HCT116 (cell line): ENCODE measurements at regions not wholly inside any gene's neighbourhood (a gene's known extent, or its start where the extent isn't known, plus 50 kb on each side); places are given as distances from the start of the nearest gene placed in this dataset.

ENCODE experiments used
- ATAC-seq: fragments of 200-7000 bp; cut with Tn5 transposase; 2 replicates; pipeline ENCODE4 v1.9.1; 2020; ENCODE audit warnings: mild to moderate bottlenecking, moderate library complexity
- BruUV-seq: library from RNA; stranded (reverse); fragments of 400-500 nt; replicated peaks from 2 replicates; lab custom pipeline; 2021; lab: Mats Ljungman, UMichigan
- CTCF ChIA-PET: fragments of 300-600 bp; sonication (Branson Sonifier 250); formaldehyde crosslinking; loops from one replicate; lab custom pipeline; 2021; ENCODE audit warnings: antibody characterized with exemption; lab: Charles Lee
- POLR2A ChIA-PET: fragments of 300-600, 350-600 bp; sonication (Branson Sonifier 250); formaldehyde crosslinking; loops from one replicate; lab custom pipeline; 2021; ENCODE audit warnings: antibody characterized with exemption; lab: Charles Lee
- RAD21 ChIA-PET, 2 experiments: fragments of 300-600 bp; sonication (Branson Sonifier 250); formaldehyde crosslinking; loops; one replicate each; lab custom pipeline; 2023; ENCODE audit warnings: low total read pairs in 2 of 2; ENCODE audit not compliant: uncharacterized antibody in 2 of 2, unreplicated experiment in 2 of 2, low non-redundant PET in 1 of 2; lab: Charles Lee
- DNase-seq: peaks from one replicate; pipeline ENCODE4 v3.0.0-alpha.2; 2010; ENCODE audit warnings: low read depth, low spot score
- H2AFZ ChIP-seq: fragments of 200-600 bp; shearing (Covaris generic), sonication (generic); 2 replicates; pipeline ENCODE4 v1.6.1; 2017; ENCODE audit warnings: low read depth, mixed run types, mixed read lengths, antibody characterized with exemption, low read length; ENCODE audit not compliant: poor library complexity, severe bottlenecking
- H3K27ac ChIP-seq: 2 replicates; pipeline ENCODE4 v1.5.1; 2012; ENCODE audit warnings: low read depth, low read length
- H3K27me3 ChIP-seq: fragments of 200-600 bp; sonication (generic); 2 replicates; pipeline ENCODE4 v1.6.1; 2016; ENCODE audit warnings: mixed run types, low read length, mixed read lengths; ENCODE audit not compliant: insufficient read depth
- H3K36me3 ChIP-seq, 2 experiments: fragments of 200-500 bp in 1 of 2; fragments of 200-600 bp in 1 of 2; sonication (Bioruptor generic) in 1 of 2; sonication (generic) in 1 of 2; 2 replicates each; pipeline versions ENCODE4 v1.5.1 to v1.6.1; 2014 to 2016; ENCODE audit warnings: low read length in 2 of 2, inconsistent platforms in 1 of 2, mixed read lengths in 1 of 2, mixed run types in 1 of 2; ENCODE audit not compliant: insufficient read depth in 2 of 2, control insufficient read depth in 1 of 2
- H3K4me1 ChIP-seq, 2 experiments: fragments of 200-600 bp in 1 of 2; sonication (generic) in 1 of 2; 2 replicates each; pipeline versions ENCODE4 v1.5.1 to v1.6.1; 2012 to 2017; ENCODE audit warnings: low read length in 2 of 2, inconsistent platforms in 1 of 2, mild to moderate bottlenecking in 1 of 2, mixed read lengths in 1 of 2, mixed run types in 1 of 2, moderate library complexity in 1 of 2; ENCODE audit not compliant: insufficient read depth in 2 of 2, control insufficient read depth in 1 of 2
- H3K4me2 ChIP-seq: fragments of 200-600 bp; sonication (generic); 2 replicates; pipeline ENCODE4 v1.6.1; 2017; ENCODE audit warnings: mixed run types, low read length, mixed read lengths
- H3K4me3 ChIP-seq, 2 experiments: fragments of 200-600 bp in 1 of 2; sonication (generic) in 1 of 2; replicated peaks in 1 of 2; 2 replicates each; pipeline ENCODE4 v1.5.1; 2011 to 2016; ENCODE audit warnings: low read length in 2 of 2, control low read depth in 1 of 2, low read depth in 1 of 2, mild to moderate bottlenecking in 1 of 2, mixed read lengths in 1 of 2, mixed run types in 1 of 2
- H3K79me2 ChIP-seq: fragments of 200-600 bp; sonication (generic); 2 replicates; pipeline ENCODE4 v1.6.1; 2017; ENCODE audit warnings: mild to moderate bottlenecking, mixed run types, low read length, moderate library complexity, mixed read lengths; ENCODE audit not compliant: insufficient read depth
- H3K9ac ChIP-seq: fragments of 200-600 bp; sonication (generic); 2 replicates; pipeline ENCODE4 v1.6.1; 2016; ENCODE audit warnings: low read length, mixed read lengths
- H3K9me2 ChIP-seq: fragments of 200-600 bp; sonication (generic), shearing (Covaris generic); 2 replicates; pipeline ENCODE4 v1.6.1; 2017; ENCODE audit warnings: mixed run types, mild to moderate bottlenecking, moderate library complexity; ENCODE audit not compliant: insufficient read depth
- H3K9me3 ChIP-seq, 2 experiments: fragments of 200-500 bp in 1 of 2; fragments of 200-600 bp in 1 of 2; sonication (Bioruptor generic) in 1 of 2; sonication (generic) in 1 of 2; 2 replicates each; pipeline ENCODE4 v1.6.1; 2014 to 2017; ENCODE audit warnings: low read length in 2 of 2, mixed read lengths in 2 of 2, inconsistent platforms in 1 of 2, low read depth in 1 of 2, mild to moderate bottlenecking in 1 of 2, mixed run types in 1 of 2, moderate library complexity in 1 of 2; ENCODE audit not compliant: control insufficient read depth in 1 of 2, insufficient read depth in 1 of 2
- H4K20me1 ChIP-seq: fragments of 200-600 bp; sonication (generic), shearing (Covaris generic); 2 replicates; pipeline ENCODE4 v1.6.1; 2017; ENCODE audit warnings: mixed run types, mild to moderate bottlenecking, moderate library complexity; ENCODE audit not compliant: insufficient read depth
- CEBPB ChIP-seq: IDR thresholded peaks from 2 replicates; pipeline ENCODE4 v1.6.1; 2012; ENCODE audit warnings: low read depth
- ELF1 ChIP-seq: IDR thresholded peaks from 2 replicates; pipeline ENCODE4 v1.6.1; 2012; ENCODE audit warnings: low read depth, borderline replicate concordance
- POLR2AphosphoS5 ChIP-seq: IDR thresholded peaks from 2 replicates; pipeline ENCODE4 v1.6.1; 2011; ENCODE audit warnings: mild to moderate bottlenecking, low read depth, low read length, moderate library complexity
- SRF ChIP-seq: IDR thresholded peaks from 2 replicates; pipeline ENCODE4 v1.6.1; 2012; ENCODE audit warnings: low read depth
- TCF7L2 ChIP-seq: IDR thresholded peaks from 2 replicates; pipeline ENCODE4 v1.7.0; 2011; ENCODE audit warnings: borderline replicate concordance, inconsistent platforms; ENCODE audit not compliant: insufficient read depth, insufficient read length; ENCODE audit errors: extremely low read depth
- YY1 ChIP-seq: IDR thresholded peaks from 2 replicates; pipeline ENCODE4 v1.6.1; 2011; ENCODE audit warnings: low read length, low read depth, moderate library complexity, mild to moderate bottlenecking; ENCODE audit not compliant: insufficient replicate concordance; ENCODE audit errors: extremely low read depth
- ZFX ChIP-seq: fragments of 450-650 bp; IDR thresholded peaks from 2 replicates; pipeline ENCODE4 v1.6.1; 2017
- intact Hi-C: fragments of 100-400 bp; cut with micrococcal nuclease; formaldehyde crosslinking; loops from 2 replicates; pipeline ENCODE4 v1.10.0; 2022
- TF ChIP-seq, protein P1 (sequence below): IDR thresholded peaks from 2 replicates; pipeline ENCODE4 v1.6.1; 2012; ENCODE audit warnings: low read depth
- TF ChIP-seq, protein P2 (sequence below), 3 experiments: fragments of 200-600 bp in 1 of 3; sonication (generic) in 1 of 3; IDR thresholded peaks in 2 of 3; conservative IDR thresholded peaks in 1 of 3; 2 replicates each; pipeline ENCODE4 v1.5.1; 2012 to 2017; ENCODE audit warnings: low read depth in 2 of 3, low read length in 2 of 3, antibody characterized with exemption in 1 of 3, borderline replicate concordance in 1 of 3, control low read depth in 1 of 3, mild to moderate bottlenecking in 1 of 3, mixed read lengths in 1 of 3, mixed run types in 1 of 3, moderate library complexity in 1 of 3; ENCODE audit not compliant: insufficient read depth in 1 of 3
- TF ChIP-seq, protein P3 (sequence below): IDR thresholded peaks from 2 replicates; pipeline ENCODE4 v1.6.1; 2011; ENCODE audit warnings: mild to moderate bottlenecking, low read length, moderate library complexity; ENCODE audit not compliant: insufficient replicate concordance; ENCODE audit errors: extremely low read depth

DNA sequence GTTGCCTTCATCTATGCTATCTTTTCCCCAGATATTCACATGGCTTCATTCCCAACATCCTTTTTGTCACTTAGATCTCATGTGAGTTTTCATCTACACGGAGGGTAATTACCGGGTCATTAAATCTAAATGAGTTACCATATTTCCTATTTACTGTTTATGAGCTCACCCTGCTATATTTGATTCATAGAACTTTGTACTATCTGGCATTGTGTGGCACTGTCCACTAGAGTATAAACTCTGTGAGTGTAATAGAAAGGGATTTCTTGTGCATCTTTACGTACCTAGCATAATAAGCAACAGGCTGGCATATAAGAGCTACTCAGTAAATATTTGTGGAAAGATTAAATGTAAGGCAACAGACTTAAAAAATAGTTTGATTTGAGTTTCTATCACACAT, 86.1 kb upstream of the LMO3 start:
- Histone ChIP-seq H3K9me3 (no peaks in the 10 kb centered on the region), H4K20me1 (no peaks in the 10 kb centered on the region), H3K79me2 (no peaks in the 10 kb centered on the region), H3K4me3 (no peak overlapping the region), H3K9ac (no peak overlapping the region), H3K4me1 (no peaks in the 10 kb centered on the region), H3K4me2 (no peak overlapping the region), H3K36me3 (no peaks in the 10 kb centered on the region), H3K9me2 (no peaks in the 10 kb centered on the region), H2AFZ (no peak overlapping the region), H3K27me3 (no peaks in the 10 kb centered on the region), H3K27ac (no peak overlapping the region)
- TF ChIP-seq CEBPB: no peak
- ATAC-seq (no peak), DNase-seq (no peak)
- RAD21 ChIA-PET: no interaction called here
- intact Hi-C loops: no loop called here
- POLR2A ChIA-PET: no interaction called here
- CTCF ChIA-PET: no interaction called here
- no TSS peak for BruUV-seq

DNA sequence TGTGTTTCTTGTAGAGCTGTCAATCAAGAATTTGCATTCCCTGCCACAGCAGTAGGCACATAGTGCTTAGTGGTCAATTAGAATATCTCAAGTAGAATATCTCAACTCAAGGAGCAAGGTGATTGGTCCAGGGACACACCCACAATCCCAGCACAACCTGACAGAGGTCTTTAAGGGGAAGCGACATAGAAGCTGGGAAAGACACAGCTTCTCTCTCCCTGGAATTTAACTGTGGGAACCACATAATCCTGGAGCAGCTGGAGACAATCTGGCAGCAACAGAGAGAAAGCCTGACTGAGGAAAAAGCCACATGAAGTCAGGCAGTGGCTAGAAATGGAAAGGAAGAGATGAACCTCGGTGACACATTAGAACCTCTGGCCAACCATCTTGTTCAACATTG, 85.7 kb upstream of the LMO3 start:
- Histone ChIP-seq H3K4me2 (no peak overlapping the region), H3K79me2 (no peaks in the 10 kb centered on the region), H4K20me1 (no peaks in the 10 kb centered on the region), H3K9me2 (no peaks in the 10 kb centered on the region), H3K9me3 (no peaks in the 10 kb centered on the region), H3K36me3 (no peaks in the 10 kb centered on the region), H3K4me1 (no peaks in the 10 kb centered on the region), H3K4me3 (no peak overlapping the region), H2AFZ (no peak overlapping the region), H3K9ac (no peak overlapping the region)
- DNase-seq: no peak
- BruUV-seq: no TSS peak
- RAD21 ChIA-PET: no interaction called here
- CTCF ChIA-PET: no interaction called here
- intact Hi-C loops: no loop called here
- POLR2A ChIA-PET: no interaction called here
- TF ChIP-seq TCF7L2: no peak
- TF ChIP-seq SRF: no peak
- no peak for TF ChIP-seq POLR2AphosphoS5
- no peak for TF ChIP-seq YY1
- TF ChIP-seq, protein P1, sequence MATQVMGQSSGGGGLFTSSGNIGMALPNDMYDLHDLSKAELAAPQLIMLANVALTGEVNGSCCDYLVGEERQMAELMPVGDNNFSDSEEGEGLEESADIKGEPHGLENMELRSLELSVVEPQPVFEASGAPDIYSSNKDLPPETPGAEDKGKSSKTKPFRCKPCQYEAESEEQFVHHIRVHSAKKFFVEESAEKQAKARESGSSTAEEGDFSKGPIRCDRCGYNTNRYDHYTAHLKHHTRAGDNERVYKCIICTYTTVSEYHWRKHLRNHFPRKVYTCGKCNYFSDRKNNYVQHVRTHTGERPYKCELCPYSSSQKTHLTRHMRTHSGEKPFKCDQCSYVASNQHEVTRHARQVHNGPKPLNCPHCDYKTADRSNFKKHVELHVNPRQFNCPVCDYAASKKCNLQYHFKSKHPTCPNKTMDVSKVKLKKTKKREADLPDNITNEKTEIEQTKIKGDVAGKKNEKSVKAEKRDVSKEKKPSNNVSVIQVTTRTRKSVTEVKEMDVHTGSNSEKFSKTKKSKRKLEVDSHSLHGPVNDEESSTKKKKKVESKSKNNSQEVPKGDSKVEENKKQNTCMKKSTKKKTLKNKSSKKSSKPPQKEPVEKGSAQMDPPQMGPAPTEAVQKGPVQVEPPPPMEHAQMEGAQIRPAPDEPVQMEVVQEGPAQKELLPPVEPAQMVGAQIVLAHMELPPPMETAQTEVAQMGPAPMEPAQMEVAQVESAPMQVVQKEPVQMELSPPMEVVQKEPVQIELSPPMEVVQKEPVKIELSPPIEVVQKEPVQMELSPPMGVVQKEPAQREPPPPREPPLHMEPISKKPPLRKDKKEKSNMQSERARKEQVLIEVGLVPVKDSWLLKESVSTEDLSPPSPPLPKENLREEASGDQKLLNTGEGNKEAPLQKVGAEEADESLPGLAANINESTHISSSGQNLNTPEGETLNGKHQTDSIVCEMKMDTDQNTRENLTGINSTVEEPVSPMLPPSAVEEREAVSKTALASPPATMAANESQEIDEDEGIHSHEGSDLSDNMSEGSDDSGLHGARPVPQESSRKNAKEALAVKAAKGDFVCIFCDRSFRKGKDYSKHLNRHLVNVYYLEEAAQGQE: no peak
- TF ChIP-seq, protein P2, sequence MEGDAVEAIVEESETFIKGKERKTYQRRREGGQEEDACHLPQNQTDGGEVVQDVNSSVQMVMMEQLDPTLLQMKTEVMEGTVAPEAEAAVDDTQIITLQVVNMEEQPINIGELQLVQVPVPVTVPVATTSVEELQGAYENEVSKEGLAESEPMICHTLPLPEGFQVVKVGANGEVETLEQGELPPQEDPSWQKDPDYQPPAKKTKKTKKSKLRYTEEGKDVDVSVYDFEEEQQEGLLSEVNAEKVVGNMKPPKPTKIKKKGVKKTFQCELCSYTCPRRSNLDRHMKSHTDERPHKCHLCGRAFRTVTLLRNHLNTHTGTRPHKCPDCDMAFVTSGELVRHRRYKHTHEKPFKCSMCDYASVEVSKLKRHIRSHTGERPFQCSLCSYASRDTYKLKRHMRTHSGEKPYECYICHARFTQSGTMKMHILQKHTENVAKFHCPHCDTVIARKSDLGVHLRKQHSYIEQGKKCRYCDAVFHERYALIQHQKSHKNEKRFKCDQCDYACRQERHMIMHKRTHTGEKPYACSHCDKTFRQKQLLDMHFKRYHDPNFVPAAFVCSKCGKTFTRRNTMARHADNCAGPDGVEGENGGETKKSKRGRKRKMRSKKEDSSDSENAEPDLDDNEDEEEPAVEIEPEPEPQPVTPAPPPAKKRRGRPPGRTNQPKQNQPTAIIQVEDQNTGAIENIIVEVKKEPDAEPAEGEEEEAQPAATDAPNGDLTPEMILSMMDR (IDR thresholded peaks at IDR 0.05 in 2 of 3, conservative IDR thresholded peaks at IDR 0.05 in 1 of 3; ENCODE audit: borderline replicate concordance in 1 of 3, insufficient read depth in 1 of 3, low read depth in 2 of 3, low read length in 2 of 3): no peak
- TF ChIP-seq, protein P3, sequence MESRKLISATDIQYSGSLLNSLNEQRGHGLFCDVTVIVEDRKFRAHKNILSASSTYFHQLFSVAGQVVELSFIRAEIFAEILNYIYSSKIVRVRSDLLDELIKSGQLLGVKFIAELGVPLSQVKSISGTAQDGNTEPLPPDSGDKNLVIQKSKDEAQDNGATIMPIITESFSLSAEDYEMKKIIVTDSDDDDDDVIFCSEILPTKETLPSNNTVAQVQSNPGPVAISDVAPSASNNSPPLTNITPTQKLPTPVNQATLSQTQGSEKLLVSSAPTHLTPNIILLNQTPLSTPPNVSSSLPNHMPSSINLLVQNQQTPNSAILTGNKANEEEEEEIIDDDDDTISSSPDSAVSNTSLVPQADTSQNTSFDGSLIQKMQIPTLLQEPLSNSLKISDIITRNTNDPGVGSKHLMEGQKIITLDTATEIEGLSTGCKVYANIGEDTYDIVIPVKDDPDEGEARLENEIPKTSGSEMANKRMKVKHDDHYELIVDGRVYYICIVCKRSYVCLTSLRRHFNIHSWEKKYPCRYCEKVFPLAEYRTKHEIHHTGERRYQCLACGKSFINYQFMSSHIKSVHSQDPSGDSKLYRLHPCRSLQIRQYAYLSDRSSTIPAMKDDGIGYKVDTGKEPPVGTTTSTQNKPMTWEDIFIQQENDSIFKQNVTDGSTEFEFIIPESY: no peak
- TF ChIP-seq ELF1: no peak
- no peak for TF ChIP-seq ZFX
- TF ChIP-seq, all 23 proteins: peak for 0
- no peak overlapping the region for H3K27ac ChIP-seq
- ATAC-seq: no peak
- H3K27me3 ChIP-seq: no peaks in the 10 kb centered on the region
